T-helper 2 cell (primary cell): ENCODE measurements at regions not wholly inside any gene's neighbourhood (a gene's known extent, or its start where the extent isn't known, plus 50 kb on each side); places are given as distances from the start of the nearest gene placed in this dataset.
A peak's percentile ranks its signal among the peaks of the same experiment; 100 is the strongest.
"Not testable (repeated sequence)": the region's sequence is repeated elsewhere in the genome, so short reads cannot be mapped to it uniquely, and the experiment has no call there.

Experiments used
- DNase-seq, 5 experiments: peaks; one replicate each; pipeline versions ENCODE4 v3.0.0 to v3.0.0-alpha.2; 2012 to 2022

DNA sequence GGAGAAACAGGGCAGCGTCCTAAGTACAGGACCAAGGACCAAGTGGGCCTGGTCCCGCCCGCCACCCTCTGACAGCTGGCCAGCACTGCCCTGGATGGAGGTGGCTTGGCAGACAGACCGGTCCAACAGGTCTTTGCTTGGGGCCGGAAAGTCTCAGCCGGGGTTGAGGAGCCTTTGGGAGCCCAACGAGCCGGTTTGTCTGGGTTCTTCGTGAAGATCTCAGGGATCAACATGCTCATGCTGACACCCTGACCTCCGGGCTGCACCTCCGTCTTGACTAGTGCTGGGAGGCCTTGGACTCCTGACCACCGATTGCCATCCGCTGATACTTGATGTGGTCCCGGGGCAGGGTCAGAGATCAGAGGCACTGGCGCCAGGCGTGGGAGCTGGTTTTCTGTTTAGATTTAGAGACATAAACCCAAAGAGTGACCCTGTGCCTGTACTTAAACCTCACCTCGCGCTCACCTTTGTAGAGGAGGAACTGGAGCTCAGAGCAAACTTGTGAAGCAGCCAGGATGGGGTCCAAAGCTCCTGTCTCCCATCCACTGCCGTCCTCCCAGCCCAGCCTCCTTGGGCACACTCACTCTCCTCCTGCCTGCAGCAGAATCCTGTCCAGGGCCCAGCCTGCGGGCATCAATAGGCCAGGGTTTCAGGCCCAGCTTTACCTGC is 92.1 kb upstream of the GSE1 start:
- DNase-seq: no peak

DNA sequence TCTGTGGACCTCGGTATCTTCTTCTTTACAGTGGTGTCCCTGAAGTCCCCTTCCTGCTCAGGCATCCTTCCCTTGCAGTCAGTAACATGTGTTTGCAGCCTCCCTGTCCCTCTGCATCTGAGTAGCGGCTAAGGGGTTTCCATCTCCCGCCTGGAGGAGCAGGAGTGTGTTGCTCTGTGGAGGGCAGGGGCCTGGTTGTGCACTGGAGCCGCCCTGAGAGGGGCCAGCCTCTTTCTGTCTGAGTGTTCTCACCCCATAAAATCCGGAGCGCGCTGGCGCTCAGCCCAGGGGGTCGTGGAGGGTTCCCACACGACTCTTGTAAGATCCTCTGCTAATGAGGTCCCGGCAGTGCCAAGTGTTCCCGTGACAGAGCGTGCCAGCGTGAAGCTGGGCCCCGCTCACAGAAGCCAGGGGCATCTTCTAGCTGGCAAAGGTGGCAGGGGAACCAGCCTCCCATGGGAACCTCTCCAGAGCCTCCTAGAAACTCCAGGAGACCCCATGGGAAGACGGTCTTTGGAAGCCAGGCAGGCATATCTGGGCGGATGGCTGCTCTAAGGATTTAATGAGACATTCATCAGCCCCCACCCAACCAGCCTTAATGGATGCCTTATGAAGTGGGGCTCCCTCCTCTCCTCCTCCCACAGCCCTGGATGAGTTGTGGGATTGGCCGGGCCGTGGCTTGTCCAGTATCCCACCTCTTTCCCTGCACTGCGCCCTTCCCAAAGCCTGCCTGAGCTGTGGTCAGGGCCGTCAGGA is 91.4 kb upstream of the GSE1 start:
- DNase-seq: no peak

DNA sequence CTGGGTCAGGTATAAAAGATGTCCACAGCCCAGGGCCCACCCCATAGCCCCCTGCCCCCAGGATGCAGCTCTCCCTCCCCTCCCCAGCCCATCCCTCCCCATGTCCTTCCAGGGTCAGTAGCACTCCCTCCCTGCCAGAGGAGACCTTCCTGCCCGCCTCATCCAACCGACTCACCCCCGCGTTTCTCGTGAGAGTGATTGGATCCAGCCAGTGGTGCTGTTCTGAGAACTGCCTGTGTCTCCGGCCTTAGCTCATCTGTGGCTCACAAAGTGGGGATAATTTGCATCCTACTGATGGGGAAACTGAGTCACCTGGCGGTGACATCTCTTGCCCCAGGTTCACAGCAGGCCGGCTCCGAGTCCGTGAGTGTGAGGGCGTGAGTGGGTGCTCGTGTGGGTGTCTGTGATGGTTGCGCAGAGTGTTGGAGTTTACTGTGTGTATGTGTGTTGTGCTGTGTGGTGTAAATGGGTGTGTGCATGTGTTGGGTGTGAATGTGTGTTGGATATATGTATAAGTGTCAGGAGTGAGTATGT is 90.7 kb upstream of the GSE1 start:
- DNase-seq: no peak

DNA sequence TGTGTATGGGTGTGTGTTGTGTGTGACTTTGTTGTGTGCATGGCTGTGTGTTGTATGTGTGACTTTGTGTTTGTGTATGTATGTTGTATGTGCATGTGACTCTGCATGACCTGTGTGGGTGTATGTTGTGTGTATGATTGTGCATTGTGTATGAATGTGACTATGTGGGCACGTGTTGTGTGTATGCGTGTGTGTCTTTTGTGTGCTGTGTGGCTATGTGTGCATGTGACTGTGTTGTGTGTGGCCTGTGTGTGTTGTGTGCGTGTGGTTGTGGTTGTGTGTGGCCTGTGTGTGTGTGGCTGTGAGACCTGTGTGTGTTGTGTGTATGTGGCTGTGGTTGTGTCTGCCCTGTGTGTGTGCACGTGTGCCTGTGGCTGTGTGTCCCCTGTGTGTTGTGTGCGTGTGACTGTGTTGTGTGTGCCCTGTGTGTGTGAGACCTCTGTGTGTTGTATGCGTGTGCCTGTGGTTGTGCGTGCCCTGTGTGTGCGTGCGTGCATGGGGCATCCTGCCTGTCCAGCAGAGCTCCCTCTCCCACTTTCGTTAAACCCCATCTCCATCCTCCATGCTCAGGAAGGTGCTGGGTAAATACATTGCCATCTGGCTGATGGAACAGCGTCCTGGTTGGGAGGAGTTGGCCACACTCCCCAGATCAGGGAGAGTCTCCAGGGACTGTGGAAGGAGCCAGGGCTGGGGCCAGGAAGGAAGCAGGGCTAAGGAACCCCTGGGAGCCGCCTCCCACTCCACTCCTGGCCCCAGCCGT is 90.1 kb upstream of the GSE1 start:
- DNase-seq: no peak

DNA sequence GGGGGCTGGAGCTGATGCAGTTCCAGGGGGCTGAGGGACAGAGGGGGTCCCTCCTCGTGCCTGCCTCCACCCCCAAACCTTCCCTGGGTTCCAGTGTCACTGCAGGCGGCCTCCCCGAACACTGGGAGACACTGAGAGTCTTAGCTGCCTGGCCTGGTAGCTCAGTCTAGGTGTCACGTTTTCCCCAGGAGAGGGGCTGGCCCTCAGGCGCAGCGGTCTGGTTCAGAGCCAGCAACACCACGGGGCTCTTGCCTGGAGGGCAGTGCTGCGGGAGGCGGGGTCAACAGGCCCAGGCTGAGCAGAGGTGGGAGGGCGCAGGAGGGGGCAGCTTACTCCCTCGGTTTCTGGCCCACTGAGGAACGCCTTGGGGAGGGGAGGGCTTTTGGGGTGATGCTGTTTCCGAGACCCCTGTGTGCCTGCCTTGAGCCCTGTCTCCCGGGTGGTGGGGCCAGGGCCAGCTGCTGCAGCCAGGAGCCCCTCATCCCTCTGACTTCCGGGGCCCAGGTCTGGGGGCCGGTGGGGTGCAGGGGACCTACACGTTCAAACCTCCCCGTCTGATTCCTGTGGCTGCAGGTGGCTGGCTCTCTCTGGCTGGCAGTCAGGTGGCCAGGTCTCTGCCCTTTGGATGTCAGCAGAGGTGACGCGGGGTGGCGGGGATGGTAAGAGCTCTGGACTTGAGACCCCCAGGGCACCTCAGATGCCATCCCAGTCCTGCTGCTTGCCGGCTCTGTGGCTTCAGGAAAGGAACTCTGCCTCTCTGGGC is 89.3 kb upstream of the GSE1 start:
- DNase-seq: no peak

DNA sequence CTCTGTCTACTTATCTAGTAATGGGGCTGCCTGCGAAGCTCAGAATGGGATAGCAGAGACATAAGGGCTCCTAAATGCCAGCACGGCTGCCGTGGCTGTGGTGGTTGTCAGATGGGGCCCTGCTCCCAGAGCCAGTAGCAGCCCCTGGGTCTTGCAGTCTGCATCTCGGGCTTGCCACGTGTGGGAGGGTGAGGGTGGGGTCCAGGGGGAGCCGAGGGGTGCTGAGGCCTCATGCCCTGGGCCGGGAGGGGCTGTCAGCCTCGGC is 88.8 kb upstream of the GSE1 start:
- no peak for DNase-seq

DNA sequence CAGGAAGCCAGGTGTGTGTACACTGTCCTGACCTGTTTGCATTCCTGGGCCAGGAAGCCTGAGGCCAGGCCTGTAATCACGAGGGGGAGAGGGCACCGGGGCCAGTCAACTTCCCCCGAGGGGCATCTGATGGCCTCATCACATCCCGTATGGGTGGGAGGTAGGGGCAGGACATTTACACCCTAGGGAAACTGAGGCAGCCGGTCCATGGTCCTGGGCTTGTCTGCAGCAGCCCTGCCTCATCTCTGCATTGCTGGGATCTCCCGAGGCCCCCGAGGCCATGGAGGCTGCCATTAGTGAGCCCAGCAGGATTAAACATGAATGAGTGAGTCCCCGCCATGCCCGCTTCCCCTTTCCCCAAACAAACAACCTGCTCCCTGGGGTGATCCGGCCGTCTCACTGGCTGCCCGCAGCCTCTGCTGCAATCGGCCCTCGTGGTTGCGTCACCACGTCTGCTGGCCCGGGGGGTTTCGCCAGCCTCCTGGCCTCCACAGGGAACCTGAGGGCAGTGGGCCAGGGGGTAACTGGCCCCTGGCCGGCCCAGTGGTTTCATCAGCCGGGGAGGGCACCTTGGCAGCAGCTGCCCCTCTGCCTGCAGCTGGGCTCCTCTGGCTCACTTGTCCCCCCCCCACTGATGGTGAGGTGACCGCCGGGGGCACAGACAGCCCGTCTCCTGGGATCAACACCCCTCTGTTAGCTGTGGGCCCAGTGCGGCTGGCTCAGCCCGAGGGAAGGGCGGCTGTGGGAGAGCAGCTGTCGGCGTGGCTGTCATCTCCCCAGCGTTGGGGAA is 88.3 kb upstream of the GSE1 start:
- DNase-seq: no peak

DNA sequence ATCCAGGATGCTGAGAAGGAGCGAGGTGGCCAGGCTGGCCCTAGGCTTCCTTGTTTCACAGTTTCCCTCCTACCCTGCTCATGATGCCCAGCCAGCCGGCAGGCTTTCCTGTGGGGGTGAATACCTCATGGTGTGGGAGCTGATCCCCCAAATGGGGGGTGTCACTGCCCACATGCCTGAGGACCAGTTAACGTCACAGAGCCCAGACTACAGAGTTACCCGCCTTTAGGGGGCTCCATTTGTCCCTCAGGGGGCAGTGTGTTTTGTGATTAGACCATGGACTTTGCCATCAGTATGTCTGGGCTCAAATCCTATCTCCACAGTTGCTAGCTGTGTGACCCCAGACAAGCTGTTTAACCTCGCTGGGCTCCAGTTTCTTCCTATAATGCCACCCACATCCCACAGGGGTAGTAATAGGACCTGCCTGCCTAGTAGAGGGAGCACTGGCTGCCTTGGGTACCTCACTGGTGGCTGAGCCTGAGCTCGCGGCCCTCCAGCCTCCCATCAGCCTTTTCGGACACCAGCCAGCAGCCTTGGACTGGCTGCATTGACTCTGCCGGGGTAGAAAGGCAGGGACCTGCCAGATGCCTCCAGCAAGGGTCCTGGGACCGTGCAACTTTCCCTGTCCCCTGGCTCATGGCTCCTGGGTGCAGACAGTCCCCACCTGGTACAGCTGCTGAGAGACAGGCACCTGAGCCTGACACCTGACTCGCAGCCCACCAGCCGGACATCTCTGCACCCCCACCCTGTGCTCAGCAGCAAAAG is 87.5 kb upstream of the GSE1 start:
- no peak for DNase-seq

DNA sequence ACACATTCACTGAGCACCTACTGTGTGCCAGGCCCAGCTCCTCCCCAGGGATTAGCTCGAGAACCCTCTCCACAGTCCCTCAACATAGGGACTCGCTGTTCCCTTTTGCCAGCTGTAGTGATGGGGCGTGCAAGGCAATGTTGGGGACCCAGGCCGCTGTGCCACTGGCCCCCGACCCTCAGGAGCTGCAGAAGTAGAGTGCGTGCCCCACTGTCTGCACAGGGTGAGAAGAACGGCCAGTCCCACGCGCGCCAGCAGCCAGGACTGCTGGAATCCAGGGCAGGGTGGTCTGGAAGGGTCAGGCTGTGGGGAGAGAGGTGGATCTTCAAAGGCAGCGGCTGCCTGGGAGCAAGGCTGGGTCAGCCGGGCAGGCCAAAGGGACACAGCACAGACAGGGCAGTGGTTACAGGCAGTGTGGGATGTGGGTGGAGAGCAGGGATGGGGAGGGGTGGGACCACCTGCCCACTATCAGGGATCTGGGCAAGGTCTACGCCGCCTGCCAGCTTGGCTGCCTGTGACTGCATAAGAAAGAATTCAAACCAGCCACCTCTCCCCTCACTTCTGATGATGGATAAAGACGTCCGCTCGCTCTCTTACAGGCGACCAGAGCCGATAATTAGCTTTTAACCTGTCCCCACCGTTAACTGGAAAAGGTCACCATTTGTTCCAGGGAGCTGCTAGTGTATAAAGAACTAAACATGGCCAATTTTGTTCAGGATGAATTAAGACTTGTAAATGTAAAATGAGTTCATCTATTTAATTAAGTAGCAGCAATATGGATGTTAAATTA is 86.7 kb upstream of the GSE1 start:
- DNase-seq: no peak

DNA sequence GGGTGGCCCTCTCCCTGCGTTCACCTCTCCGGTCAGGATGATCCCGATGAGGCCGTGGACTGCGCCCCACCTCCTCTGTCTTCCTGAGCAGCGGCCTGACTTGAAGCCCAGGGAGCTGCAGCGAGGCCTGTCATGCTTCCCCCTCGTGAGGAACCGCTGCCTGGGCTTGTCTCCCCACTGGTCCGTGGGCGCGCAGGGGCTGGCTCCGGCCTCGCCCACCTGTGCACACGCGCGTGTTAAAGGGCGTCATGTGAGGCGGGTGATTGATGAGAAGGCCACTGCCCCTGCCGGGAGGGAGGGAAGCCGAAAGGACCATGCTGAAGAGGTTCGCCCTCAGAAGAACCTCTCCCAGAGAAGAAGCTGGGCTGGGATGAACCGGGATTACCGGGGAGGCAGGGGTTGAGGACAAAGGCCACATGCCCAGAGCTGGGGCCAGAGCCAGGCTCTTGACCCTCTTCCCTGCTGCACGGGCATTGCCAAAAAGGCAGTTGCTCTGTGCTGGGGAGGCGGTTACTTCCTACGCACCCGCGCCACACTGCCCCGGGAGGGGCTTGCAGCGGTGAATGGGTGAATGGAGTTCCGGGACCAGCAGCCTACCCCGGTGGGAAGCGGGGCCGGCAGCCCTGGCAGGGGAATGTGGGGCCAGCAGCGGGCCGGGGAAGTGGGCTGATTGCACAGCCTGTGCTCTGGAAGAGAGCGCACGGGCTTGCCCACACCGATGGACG is 85.9 kb upstream of the GSE1 start:
- no peak for DNase-seq

DNA sequence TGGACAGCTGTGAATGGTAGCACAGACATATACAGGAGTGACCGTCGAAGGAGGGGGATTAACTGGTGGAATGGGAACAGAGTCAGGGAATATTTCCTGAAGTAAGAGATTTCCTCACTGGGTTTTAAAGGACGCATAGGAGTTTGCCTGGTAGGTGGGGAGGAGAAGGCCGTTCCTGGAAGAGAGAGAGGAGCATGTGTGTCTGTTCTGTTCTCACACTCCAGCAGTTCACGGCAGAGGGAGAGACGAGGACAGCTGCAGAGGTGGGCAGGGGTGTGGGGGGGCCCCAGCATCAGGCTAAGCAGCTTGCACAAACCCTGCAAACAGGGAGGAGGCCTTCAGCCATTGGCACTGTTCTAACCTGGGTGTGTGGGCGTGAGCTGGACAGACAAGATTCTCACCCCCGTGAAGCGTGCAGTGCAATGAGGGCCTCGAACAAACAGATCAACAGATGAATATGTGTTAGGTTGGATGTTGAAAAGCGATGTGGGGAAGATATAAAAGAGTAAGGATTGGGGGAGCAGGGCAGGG is 85.3 kb upstream of the GSE1 start:
- no peak for DNase-seq

DNA sequence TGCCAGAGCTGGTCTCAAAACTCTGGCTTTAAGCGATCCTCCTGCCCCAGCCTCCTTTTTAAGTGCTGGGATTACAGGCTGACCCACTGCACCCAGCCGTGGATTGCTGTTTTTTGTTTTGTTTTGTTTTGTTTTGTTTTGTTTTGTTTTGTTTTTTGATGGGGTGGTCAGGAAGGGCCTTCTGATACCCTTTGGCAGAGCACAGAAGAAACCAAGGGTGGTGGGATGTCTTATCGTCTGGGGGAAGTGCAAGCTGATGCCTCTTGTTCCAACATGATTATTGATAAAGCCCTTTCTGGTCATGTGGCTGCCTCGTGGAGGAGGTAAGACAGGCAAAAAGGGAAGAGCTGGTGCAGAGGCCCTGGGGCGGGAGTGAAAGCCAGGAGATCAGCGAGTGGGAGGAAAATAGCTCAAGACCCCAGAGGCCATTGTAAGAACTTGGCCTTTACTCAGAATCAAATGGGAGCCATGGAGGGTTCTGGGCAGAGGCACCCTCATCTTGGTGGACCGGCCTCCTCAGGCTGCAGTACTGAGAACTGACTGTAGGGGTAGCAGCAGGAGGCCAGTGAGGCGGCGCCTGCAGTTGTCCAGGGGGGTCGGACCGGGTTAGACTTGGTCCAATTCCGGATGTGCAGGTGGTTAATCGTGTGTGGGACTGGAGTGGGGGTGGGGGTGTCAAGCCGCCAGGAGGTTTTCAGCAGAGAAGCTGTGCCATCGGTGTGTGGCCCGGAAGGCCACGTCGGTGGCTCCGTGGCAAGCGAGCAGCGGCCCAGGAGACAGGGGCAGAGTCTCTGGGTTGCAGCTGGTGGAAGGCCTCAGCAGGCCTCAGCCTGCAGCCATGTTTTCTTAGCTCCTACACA is 84.4 kb upstream of the GSE1 start:
- peak in 1 of 5 experiments; percentile 7 for DNase-seq

DNA sequence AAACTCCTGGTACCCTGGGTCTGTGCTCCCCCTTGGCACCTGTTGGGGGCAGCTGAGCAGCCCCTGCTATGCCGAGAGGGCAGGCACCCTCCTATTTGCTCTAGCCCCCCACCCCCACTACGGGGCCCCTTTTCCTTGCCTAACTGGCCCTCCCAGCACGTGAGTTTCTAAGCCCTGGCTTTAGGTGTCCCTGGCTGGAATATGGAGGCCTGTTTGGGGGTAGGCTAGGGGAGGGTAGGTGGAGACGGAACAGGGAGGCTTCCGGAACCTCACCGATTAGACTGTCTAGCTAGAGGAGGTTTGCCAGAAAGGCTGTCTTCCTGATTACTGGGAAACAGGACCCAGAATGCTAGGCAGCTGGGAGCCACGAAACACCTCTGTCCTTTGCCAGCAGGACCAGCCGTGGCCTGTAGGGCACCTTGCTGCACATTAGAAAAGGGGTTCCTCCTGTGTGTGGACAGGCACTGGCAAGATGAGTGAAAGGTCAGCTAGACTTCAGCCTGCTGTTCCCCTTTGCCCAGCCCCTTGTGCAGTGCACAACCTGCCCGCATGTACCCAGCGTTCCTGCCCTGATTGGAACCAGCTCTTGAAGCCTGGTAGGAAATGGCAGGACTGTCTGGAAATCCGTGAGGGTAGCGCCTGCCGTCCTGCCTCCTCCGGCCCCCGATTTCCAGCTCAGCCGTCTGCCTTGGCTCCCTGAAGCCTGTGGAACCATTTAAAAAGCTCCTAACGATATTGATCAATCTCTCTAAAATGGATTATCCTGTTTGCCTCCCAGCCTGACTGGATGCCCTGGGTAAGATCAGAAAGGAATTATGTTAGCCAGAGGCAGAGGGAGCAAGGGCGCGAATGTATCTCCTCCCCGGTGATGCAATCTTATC is 83.4 kb upstream of the GSE1 start:
- no peak for DNase-seq

DNA sequence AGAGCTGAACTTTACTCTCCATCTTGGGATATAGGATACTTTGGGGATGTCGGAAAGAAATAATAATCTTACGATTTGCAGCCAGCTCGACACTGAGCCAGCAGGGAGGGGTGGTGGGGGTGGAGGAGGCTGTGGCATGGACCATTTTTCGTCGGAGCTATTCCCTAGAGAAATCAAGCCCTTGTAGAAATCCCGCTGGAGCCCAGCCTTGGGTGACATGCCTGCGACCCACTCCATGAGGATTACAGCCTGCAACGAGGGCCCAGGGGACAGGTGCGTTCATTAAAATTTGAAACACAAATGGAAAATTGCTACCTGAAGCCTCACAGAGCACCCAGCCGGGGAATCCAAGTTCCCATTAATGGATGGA is 82.8 kb upstream of the GSE1 start:
- DNase-seq: no peak

DNA sequence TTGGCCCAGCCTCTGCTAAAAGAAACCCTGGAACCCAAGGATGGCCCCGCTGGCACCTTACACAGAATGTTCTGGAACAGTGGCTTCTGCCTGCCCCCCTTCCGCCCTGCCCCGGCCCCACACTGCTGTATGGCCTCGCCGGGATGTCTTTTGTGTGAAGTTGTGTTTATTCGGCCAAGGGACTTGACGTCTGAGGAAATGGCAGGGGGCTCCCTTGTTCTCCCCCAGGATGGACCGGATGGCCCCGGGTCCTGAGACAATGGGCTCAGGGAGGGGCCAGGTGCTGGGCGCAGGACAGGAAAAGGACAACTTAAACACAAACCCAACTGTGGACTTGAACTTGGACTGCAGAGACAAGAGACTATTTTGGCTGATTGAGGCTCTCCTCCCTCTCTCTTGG is 81.6 kb upstream of the GSE1 start:
- no peak for DNase-seq

DNA sequence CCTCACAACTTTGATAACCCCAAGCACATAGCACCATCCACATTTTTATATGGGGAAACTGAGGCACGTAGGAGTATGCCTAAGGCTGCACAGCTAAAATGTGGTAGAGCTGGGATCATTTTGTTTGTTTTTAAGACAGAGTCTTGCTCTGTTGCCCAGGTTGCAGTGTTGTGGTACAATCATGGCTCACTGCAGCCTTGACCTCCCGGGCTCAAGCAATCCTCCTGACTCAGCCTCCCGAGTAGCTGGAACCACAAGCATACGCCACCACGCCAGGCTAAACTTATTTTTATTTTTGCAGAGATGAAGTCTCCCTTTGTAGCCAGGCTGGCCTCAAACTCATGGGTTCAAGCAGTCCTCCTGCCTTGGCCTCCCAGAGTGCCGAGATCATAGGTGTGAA is 81.0 kb upstream of the GSE1 start:
- DNase-seq: no peak

DNA sequence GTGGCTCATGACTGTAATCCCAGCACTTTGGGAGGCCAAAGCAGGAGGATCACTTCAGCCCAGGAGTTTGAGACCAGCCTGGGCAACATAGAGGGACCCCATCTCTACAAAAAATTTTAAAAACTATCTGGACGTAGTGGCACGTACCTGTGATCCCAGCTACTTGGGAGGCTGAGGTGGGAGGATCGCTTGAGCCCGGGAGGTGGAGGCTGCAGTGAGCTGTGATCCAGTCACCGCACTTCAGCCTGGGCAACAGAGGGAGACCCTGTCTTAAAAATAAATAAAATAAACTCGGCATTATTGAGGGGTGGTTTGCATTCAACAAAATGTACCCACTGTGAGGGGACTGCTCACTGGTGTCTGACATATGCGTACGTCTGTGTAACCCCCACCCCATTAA is 79.5 kb upstream of the GSE1 start:
- not testable (repeated sequence) for DNase-seq
